Kidney glomerular epithelial cell (primary cell): ENCODE measurements at regions not wholly inside any gene's neighbourhood (a gene's known extent, or its start where the extent isn't known, plus 50 kb on each side); places are given as distances from the start of the nearest gene placed in this dataset.
"Not testable (repeated sequence)": the region's sequence is repeated elsewhere in the genome, so short reads cannot be mapped to it uniquely, and the experiment has no call there.

Source experiments
- DNase-seq: peaks from one replicate; lab custom pipeline; 2025; lab: John Stamatoyannopoulos, UW

GRCh38 chr2:145919477-145919876 is 1399.6 kb upstream of the ZEB2 start:
- DNase-seq = no peak

GRCh38 chr2:145918951-145919350 is 1399.0 kb upstream of the ZEB2 start:
- DNase-seq = no peak

GRCh38 chr2:145916799-145917198 is 1396.9 kb upstream of the ZEB2 start:
- DNase-seq = no peak

GRCh38 chr2:145914716-145915115 is 1394.8 kb upstream of the ZEB2 start:
- DNase-seq = no peak

GRCh38 chr2:145910416-145910815 is 1390.5 kb upstream of the ZEB2 start:
- no peak for DNase-seq

GRCh38 chr2:145909766-145910165 is 1389.8 kb upstream of the ZEB2 start:
- DNase-seq = no peak

- DNase-seq = no peak
These were observed 1389.3 kb upstream of the ZEB2 start for GRCh38 chr2:145909175-145909755.

GRCh38 chr2:145906354-145906753 is 1386.4 kb upstream of the ZEB2 start:
- no peak for DNase-seq

GRCh38 chr2:145905371-145905770 is 1385.5 kb upstream of the ZEB2 start:
- DNase-seq = no peak

GRCh38 chr2:145897151-145897550 is 1377.2 kb upstream of the ZEB2 start:
- no peak for DNase-seq

- DNase-seq = no peak
These were observed 1368.0 kb upstream of the ZEB2 start for GRCh38 chr2:145887915-145888314.

GRCh38 chr2:145880997-145881396 is 1361.1 kb upstream of the ZEB2 start:
- DNase-seq = not testable (repeated sequence)

GRCh38 chr2:145875016-145875415 is 1355.1 kb upstream of the ZEB2 start:
- no peak for DNase-seq

- DNase-seq = peak; percentile 23
These were observed 1354.5 kb upstream of the ZEB2 start for GRCh38 chr2:145874466-145874865.

- DNase-seq = no peak
These were observed 1344.6 kb upstream of the ZEB2 start for GRCh38 chr2:145864501-145864900.

GRCh38 chr2:145861940-145862339 is 1342.0 kb upstream of the ZEB2 start:
- no peak for DNase-seq

GRCh38 chr2:145860083-145860482 is 1340.2 kb upstream of the ZEB2 start:
- DNase-seq = no peak

- no peak for DNase-seq
These were observed 1335.2 kb upstream of the ZEB2 start for GRCh38 chr2:145855142-145855541.

- DNase-seq = no peak
These were observed 1334.3 kb upstream of the ZEB2 start for GRCh38 chr2:145854039-145854755.

GRCh38 chr2:145851730-145852129 is 1331.8 kb upstream of the ZEB2 start:
- no peak for DNase-seq

GRCh38 chr2:145849466-145849865 is 1329.5 kb upstream of the ZEB2 start:
- no peak for DNase-seq

- DNase-seq = no peak
These were observed 1327.1 kb upstream of the ZEB2 start for GRCh38 chr2:145846982-145847381.

GRCh38 chr2:145845923-145846322 is 1326.0 kb upstream of the ZEB2 start:
- no peak for DNase-seq
